Stomach (tissue), 8 donors: ENCODE measurements at regions not wholly inside any gene's neighbourhood (a gene's known extent, or its start where the extent isn't known, plus 50 kb on each side); places are given as distances from the start of the nearest gene placed in this dataset.

ENCODE experiments used
- DNase-seq, 2 donors: peaks; one replicate each; pipeline versions ENCODE4 v3.0.0 to v3.0.0-alpha.2; 2013 to 2019
- H3K27ac ChIP-seq, 5 donors: fragments of 200-600 bp in 4 of 5; sonication (generic) in 4 of 5; one replicate each; pipeline ENCODE4 v1.5.1; 2013 to 2019; ENCODE audit warnings: mild to moderate bottlenecking in 1 of 5, moderate library complexity in 1 of 5
- H3K27me3 ChIP-seq, 3 donors: fragments of 200-600 bp; sonication (generic); one replicate each; pipeline ENCODE4 v1.5.1; 2017 to 2019; ENCODE audit warnings: mixed run types in 1 of 3
- H3K36me3 ChIP-seq, 4 donors: fragments of 200-600 bp; sonication (generic); 1 replicate in 3 of 4; 2 replicates in 1 of 4; pipeline ENCODE4 v1.5.1; 2016 to 2019
- H3K4me1 ChIP-seq, 4 donors: fragments of 200-600 bp; sonication (generic); one replicate each; pipeline ENCODE4 v1.5.1; 2016 to 2019
- H3K4me3 ChIP-seq, 4 donors: fragments of 200-600 bp; sonication (generic) in 3 of 4; one replicate each; pipeline ENCODE4 v1.5.1; 2016 to 2019; ENCODE audit warnings: mild to moderate bottlenecking in 1 of 4
- H3K9me3 ChIP-seq, 4 donors: fragments of 200-600 bp; sonication (generic); one replicate each; pipeline ENCODE4 v1.5.1; 2016 to 2019
- CTCF ChIP-seq, 7 experiments: fragments of 450-650 bp in 4 of 7; fragments of 200-600 bp in 3 of 7; sonication (generic) in 3 of 7; IDR thresholded peaks; one replicate each; pipeline ENCODE4 v1.5.1; 2016 to 2019; ENCODE audit warnings: antibody characterized with exemption in 7 of 7, control low read depth in 2 of 7, mild to moderate bottlenecking in 1 of 7
- EP300 ChIP-seq: sonication (generic); formaldehyde crosslinking; IDR thresholded peaks from one replicate; pipeline ENCODE4 v1.6.1; 2017; ENCODE audit warnings: antibody characterized with exemption
- POLR2A ChIP-seq, 4 donors: fragments of 450-650 bp; IDR thresholded peaks; one replicate each; pipeline ENCODE4 v1.6.1; 2016; ENCODE audit warnings: antibody characterized with exemption in 4 of 4, control low read depth in 2 of 4, mild to moderate bottlenecking in 1 of 4, moderate library complexity in 1 of 4
- POLR2AphosphoS5 ChIP-seq, 3 donors: sonication (generic); formaldehyde crosslinking; IDR thresholded peaks; one replicate each; pipeline ENCODE4 v1.6.1; 2016; ENCODE audit warnings: antibody characterized with exemption in 3 of 3
- WGBS, 5 donors: extraction: QIAGEN DNeasy Blood & Tissue Kit in 3 of 5; methylation state at CpG; one replicate each; pipeline versions ENCODE4 v1.1.5 to v1.1.7; 2013 to 2018; 5-methylcytosine and 5-hydroxymethylcytosine counted together
- intact Hi-C: fragments of 100-400 bp; cut with DNase I; formaldehyde crosslinking; loops from one replicate; pipeline ENCODE4 v1.15.1; 2023; ENCODE audit warnings: low total_unique reads
- donor health status: healthy with polysubstance abuse.
- donor health status: Bipolar disorder and iron deficiency.
- donor health status: healthy.

GRCh38 chr6:169967687-169968086 lies 216.3 kb downstream of the ERMARD start:
- H3K4me1 ChIP-seq, result no peaks in the 10 kb centered on the region
- no peaks in the 10 kb centered on the region for H3K36me3 ChIP-seq
- no peak overlapping the region for H3K4me3 ChIP-seq
- H3K27ac ChIP-seq, result no peak overlapping the region
- TF ChIP-seq CTCF (IDR thresholded peaks at IDR 0.05) (no peak), EP300 (no peak), POLR2AphosphoS5 (IDR thresholded peaks at IDR 0.05) (no peak), POLR2A (IDR thresholded peaks at IDR 0.05) (no peak)
- WGBS, 5 donors, result 60 to 93% (median 64%) methylated on average over 8 of the region's 8 CpGs
- H3K27me3 ChIP-seq, result peaks cover 0 to 5% (median under 1%) of the 10 kb centered on the region in 3 donors
- H3K9me3 ChIP-seq, result no peaks in the 10 kb centered on the region
- DNase-seq, result no peak
- intact Hi-C loops, result no loop called here

- intact Hi-C loops, result no loop called here
Observed at GRCh38 chr6:169966312-169967181, 215.1 kb downstream of the ERMARD start.

GRCh38 chr6:169965657-169966311 lies 214.4 kb downstream of the ERMARD start:
- H3K27me3 ChIP-seq, result peaks cover 0 to 24% (median 12%) of the 10 kb centered on the region in 3 donors
- H3K9me3 ChIP-seq, result no peaks in the 10 kb centered on the region
- no peak overlapping the region for H3K4me3 ChIP-seq
- intact Hi-C loops, result no loop called here
- 86 to 90% (median 88%) methylated on average over 25 of the region's 25 CpGs for WGBS, 5 donors
- TF ChIP-seq EP300, result no peak
- TF ChIP-seq CTCF (IDR thresholded peaks at IDR 0.05), result no peak
- TF ChIP-seq POLR2A (IDR thresholded peaks at IDR 0.05), result no peak
- TF ChIP-seq POLR2AphosphoS5 (IDR thresholded peaks at IDR 0.05), result no peak
- H3K4me1 ChIP-seq, result peaks cover 4 to 14% (median 8%) of the 10 kb centered on the region in 4 donors
- H3K27ac ChIP-seq, result no peak overlapping the region
- peak in 1 of 2 donors; percentile 18 for DNase-seq
- no peaks in the 10 kb centered on the region for H3K36me3 ChIP-seq

More at GRCh38 chr6:169966312-169967181, 215.1 kb downstream of the ERMARD start:
- DNase-seq, result peak in 1 of 2 donors; percentile 24
- Histone ChIP-seq H3K9me3 (no peaks in the 10 kb centered on the region), H3K27me3 (peaks cover 0 to 16% (median 12%) of the 10 kb centered on the region in 3 donors), H3K4me3 (no peak overlapping the region), H3K36me3 (no peaks in the 10 kb centered on the region), H3K27ac (no peak overlapping the region), H3K4me1 (peaks cover 0 to 10% (median 5%) of the 10 kb centered on the region in 4 donors)
- TF ChIP-seq CTCF (IDR thresholded peaks at IDR 0.05), result no peak
- TF ChIP-seq POLR2AphosphoS5 (IDR thresholded peaks at IDR 0.05), result no peak
- no peak for TF ChIP-seq POLR2A (IDR thresholded peaks at IDR 0.05)
- no peak for TF ChIP-seq EP300
- WGBS, 5 donors, result 75 to 87% (median 78%) methylated on average over 20 of the region's 20 CpGs

GRCh38 chr6:169965239-169965638 lies 213.8 kb downstream of the ERMARD start:
- intact Hi-C loops, result no loop called here
- no peak for DNase-seq

More at GRCh38 chr6:169965239-169965638, 213.8 kb downstream of the ERMARD start:
- H3K27ac ChIP-seq, result no peak overlapping the region
- peaks cover 4 to 14% (median 8%) of the 10 kb centered on the region in 4 donors for H3K4me1 ChIP-seq
- H3K36me3 ChIP-seq, result no peaks in the 10 kb centered on the region
- no peaks in the 10 kb centered on the region for H3K9me3 ChIP-seq
- WGBS, 5 donors, result 50 to 72% (median 53%) methylated on average over 6 of the region's 6 CpGs
- no peak overlapping the region for H3K4me3 ChIP-seq
- peaks cover 0 to 28% (median 12%) of the 10 kb centered on the region in 3 donors for H3K27me3 ChIP-seq
- TF ChIP-seq EP300 (no peak), CTCF (IDR thresholded peaks at IDR 0.05) (no peak), POLR2AphosphoS5 (IDR thresholded peaks at IDR 0.05) (no peak), POLR2A (IDR thresholded peaks at IDR 0.05) (no peak)
